Nephron progenitor cell (in vitro differentiated cells): ENCODE measurements at regions not wholly inside any gene's neighbourhood (a gene's known extent, or its start where the extent isn't known, plus 50 kb on each side); places are given as distances from the start of the nearest gene placed in this dataset.

Source experiments
- DNase-seq: peaks from one replicate; pipeline ENCODE4 v3.0.0; 2021
- H3K27ac Mint-ChIP-seq: 2 replicates; pipeline ENCODE4 v1.8.0; 2021; ENCODE audit warnings: mild to moderate bottlenecking, moderate library complexity, mixed read lengths
- H3K27me3 Mint-ChIP-seq: 2 replicates; pipeline ENCODE4 v1.8.0; 2021; ENCODE audit warnings: mild to moderate bottlenecking, low read depth, mixed read lengths; ENCODE audit not compliant: poor library complexity
- H3K36me3 Mint-ChIP-seq: 2 replicates; pipeline ENCODE4 v1.8.0; 2021; ENCODE audit warnings: low read depth, mixed read lengths
- H3K4me1 Mint-ChIP-seq: 2 replicates; pipeline ENCODE4 v1.8.0; 2021; ENCODE audit warnings: mixed read lengths
- H3K4me3 Mint-ChIP-seq: 2 replicates; pipeline ENCODE4 v1.8.0; 2021; ENCODE audit warnings: mild to moderate bottlenecking, moderate library complexity, mixed read lengths
- H3K9me3 Mint-ChIP-seq: 2 replicates; pipeline ENCODE4 v1.8.0; 2021; ENCODE audit warnings: mild to moderate bottlenecking, moderate library complexity, mixed read lengths
- CTCF ChIP-seq: fragments of 200-600 bp; sonication (generic); IDR thresholded peaks from 2 replicates; pipeline ENCODE4 v1.5.0; 2021; ENCODE audit warnings: antibody characterized with exemption

- no peak overlapping the region for H3K4me3 Mint-ChIP-seq
- DNase-seq: no peak
- H3K27ac Mint-ChIP-seq: no peak overlapping the region
- peaks cover 10% of the 10 kb centered on the region for H3K4me1 Mint-ChIP-seq
- no peaks in the 10 kb centered on the region for H3K36me3 Mint-ChIP-seq
- peaks cover 4% of the 10 kb centered on the region for H3K27me3 Mint-ChIP-seq
- no peak for TF ChIP-seq CTCF
- H3K9me3 Mint-ChIP-seq: peaks cover 14% of the 10 kb centered on the region
Observed at GRCh38 chr10:3980660-3981059, 195.7 kb upstream of the KLF6 start.

GRCh38 chr10:3980144-3980543, 195.1 kb upstream of the KLF6 start:
- no peak for TF ChIP-seq CTCF
- Mint-ChIP-seq H3K27me3 (peaks cover 4% of the 10 kb centered on the region), H3K9me3 (peaks cover 14% of the 10 kb centered on the region), H3K27ac (peak overlapping the region; percentile 43), H3K36me3 (no peaks in the 10 kb centered on the region), H3K4me1 (peaks cover 10% of the 10 kb centered on the region), H3K4me3 (no peak overlapping the region)
- no peak for DNase-seq

GRCh38 chr10:3978761-3979160, 193.8 kb upstream of the KLF6 start:
- TF ChIP-seq CTCF: no peak
- H3K4me3 Mint-ChIP-seq: no peak overlapping the region
- no peak for DNase-seq
- peaks cover 10% of the 10 kb centered on the region for H3K4me1 Mint-ChIP-seq
- H3K36me3 Mint-ChIP-seq: no peaks in the 10 kb centered on the region
- H3K27ac Mint-ChIP-seq: no peak overlapping the region
- H3K9me3 Mint-ChIP-seq: peaks cover 21% of the 10 kb centered on the region
- H3K27me3 Mint-ChIP-seq: peaks cover 4% of the 10 kb centered on the region

- TF ChIP-seq CTCF: no peak
- no peak for DNase-seq
- Mint-ChIP-seq H3K36me3 (no peaks in the 10 kb centered on the region), H3K27ac (no peak overlapping the region), H3K4me1 (peaks cover 10% of the 10 kb centered on the region), H3K27me3 (peaks cover 4% of the 10 kb centered on the region), H3K4me3 (no peak overlapping the region), H3K9me3 (peaks cover 17% of the 10 kb centered on the region)
Observed at GRCh38 chr10:3978174-3978573, 193.2 kb upstream of the KLF6 start.

- H3K27ac Mint-ChIP-seq: no peak overlapping the region
- no peak for DNase-seq
- no peak overlapping the region for H3K4me3 Mint-ChIP-seq
Observed at GRCh38 chr10:3977761-3978160, 192.8 kb upstream of the KLF6 start.

More at GRCh38 chr10:3977761-3978160, 192.8 kb upstream of the KLF6 start:
- Mint-ChIP-seq H3K27me3 (peaks cover 4% of the 10 kb centered on the region), H3K4me1 (peaks cover 13% of the 10 kb centered on the region), H3K36me3 (no peaks in the 10 kb centered on the region), H3K9me3 (peaks cover 13% of the 10 kb centered on the region)
- no peak for TF ChIP-seq CTCF
